ENCODE measurements at regions not wholly inside any gene's neighbourhood (a gene's known extent, or its start where the extent isn't known, plus 50 kb on each side); places are given as distances from the start of the nearest gene placed in this dataset.

GRCh38 chr3:118775021-118775420 is 259.6 kb downstream of the IGSF11 start:
- Histone ChIP-seq H3K27ac (ENCODE audit: low read depth, low read length) (no peak overlapping the region), H3K9me3 (ENCODE audit: control insufficient read depth in 1 of 2, low read length in 2 of 2) (no peaks in the 10 kb centered on the region), H3K27me3 (ENCODE audit: control insufficient read depth in 1 of 2, insufficient read depth in 2 of 2, low read length in 2 of 2) (no peaks in the 10 kb centered on the region), H3K4me3 (ENCODE audit: low read depth in 1 of 2, low read length in 2 of 2) (no peak overlapping the region), H3K4me1 (ENCODE audit: control insufficient read depth in 1 of 2, insufficient read depth in 2 of 2, low read length in 2 of 2) (no peaks in the 10 kb centered on the region), H3K36me3 (ENCODE audit: control insufficient read depth in 1 of 2, insufficient read depth in 2 of 2, low read length in 2 of 2) (no peaks in the 10 kb centered on the region), H3K9ac (ENCODE audit: low read depth in 1 of 2, low read length in 2 of 2) (no peak overlapping the region)

- no peaks in the 10 kb centered on the region for H3K27me3 ChIP-seq (ENCODE audit: control insufficient read depth in 1 of 2, insufficient read depth in 2 of 2, low read length in 2 of 2)
These were observed 256.4 kb downstream of the IGSF11 start for GRCh38 chr3:118778201-118778600.

GRCh38 chr3:118781232-118781631 is 253.4 kb downstream of the IGSF11 start:
- H3K36me3 ChIP-seq (ENCODE audit: control insufficient read depth in 1 of 2, insufficient read depth in 2 of 2, low read length in 2 of 2) = no peaks in the 10 kb centered on the region
- no peaks in the 10 kb centered on the region for H3K4me1 ChIP-seq (ENCODE audit: control insufficient read depth in 1 of 2, insufficient read depth in 2 of 2, low read length in 2 of 2)
- no peaks in the 10 kb centered on the region for H3K9me3 ChIP-seq (ENCODE audit: control insufficient read depth in 1 of 2, low read length in 2 of 2)
- H3K27me3 ChIP-seq (ENCODE audit: control insufficient read depth in 1 of 2, insufficient read depth in 2 of 2, low read length in 2 of 2) = no peaks in the 10 kb centered on the region
- no peak overlapping the region for H3K9ac ChIP-seq (ENCODE audit: low read depth in 1 of 2, low read length in 2 of 2)
- no peak overlapping the region for H3K4me3 ChIP-seq (ENCODE audit: low read depth in 1 of 2, low read length in 2 of 2)
- no peak overlapping the region for H3K27ac ChIP-seq (ENCODE audit: low read depth, low read length)

More at GRCh38 chr3:118778201-118778600, 256.4 kb downstream of the IGSF11 start:
- H3K9me3 ChIP-seq (ENCODE audit: control insufficient read depth in 1 of 2, low read length in 2 of 2) = no peaks in the 10 kb centered on the region
- H3K4me1 ChIP-seq (ENCODE audit: control insufficient read depth in 1 of 2, insufficient read depth in 2 of 2, low read length in 2 of 2) = no peaks in the 10 kb centered on the region
- no peak overlapping the region for H3K9ac ChIP-seq (ENCODE audit: low read depth in 1 of 2, low read length in 2 of 2)
- no peak overlapping the region for H3K27ac ChIP-seq (ENCODE audit: low read depth, low read length)
- H3K36me3 ChIP-seq (ENCODE audit: control insufficient read depth in 1 of 2, insufficient read depth in 2 of 2, low read length in 2 of 2) = no peaks in the 10 kb centered on the region
- no peak overlapping the region for H3K4me3 ChIP-seq (ENCODE audit: low read depth in 1 of 2, low read length in 2 of 2)

GRCh38 chr3:118781839-118782238 is 252.8 kb downstream of the IGSF11 start:
- H3K27me3 ChIP-seq (ENCODE audit: control insufficient read depth in 1 of 2, insufficient read depth in 2 of 2, low read length in 2 of 2) = no peaks in the 10 kb centered on the region
- no peaks in the 10 kb centered on the region for H3K9me3 ChIP-seq (ENCODE audit: control insufficient read depth in 1 of 2, low read length in 2 of 2)
- no peaks in the 10 kb centered on the region for H3K36me3 ChIP-seq (ENCODE audit: control insufficient read depth in 1 of 2, insufficient read depth in 2 of 2, low read length in 2 of 2)
- no peak overlapping the region for H3K9ac ChIP-seq (ENCODE audit: low read depth in 1 of 2, low read length in 2 of 2)
- no peaks in the 10 kb centered on the region for H3K4me1 ChIP-seq (ENCODE audit: control insufficient read depth in 1 of 2, insufficient read depth in 2 of 2, low read length in 2 of 2)
- H3K27ac ChIP-seq (ENCODE audit: low read depth, low read length) = no peak overlapping the region
- H3K4me3 ChIP-seq (ENCODE audit: low read depth in 1 of 2, low read length in 2 of 2) = no peak overlapping the region

- no peaks in the 10 kb centered on the region for H3K36me3 ChIP-seq (ENCODE audit: control insufficient read depth in 1 of 2, insufficient read depth in 2 of 2, low read length in 2 of 2)
- no peaks in the 10 kb centered on the region for H3K9me3 ChIP-seq (ENCODE audit: control insufficient read depth in 1 of 2, low read length in 2 of 2)
- H3K9ac ChIP-seq (ENCODE audit: low read depth in 1 of 2, low read length in 2 of 2) = no peak overlapping the region
- H3K27ac ChIP-seq (ENCODE audit: low read depth, low read length) = no peak overlapping the region
- no peaks in the 10 kb centered on the region for H3K4me1 ChIP-seq (ENCODE audit: control insufficient read depth in 1 of 2, insufficient read depth in 2 of 2, low read length in 2 of 2)
- H3K4me3 ChIP-seq (ENCODE audit: low read depth in 1 of 2, low read length in 2 of 2) = no peak overlapping the region
- no peaks in the 10 kb centered on the region for H3K27me3 ChIP-seq (ENCODE audit: control insufficient read depth in 1 of 2, insufficient read depth in 2 of 2, low read length in 2 of 2)
These were observed 251.9 kb downstream of the IGSF11 start for GRCh38 chr3:118782755-118783202.

GRCh38 chr3:118785415-118785814 is 249.2 kb downstream of the IGSF11 start:
- no peak overlapping the region for H3K9ac ChIP-seq (ENCODE audit: low read depth in 1 of 2, low read length in 2 of 2)
- H3K4me3 ChIP-seq (ENCODE audit: low read depth in 1 of 2, low read length in 2 of 2) = no peak overlapping the region
- H3K4me1 ChIP-seq (ENCODE audit: control insufficient read depth in 1 of 2, insufficient read depth in 2 of 2, low read length in 2 of 2) = no peaks in the 10 kb centered on the region
- no peaks in the 10 kb centered on the region for H3K27me3 ChIP-seq (ENCODE audit: control insufficient read depth in 1 of 2, insufficient read depth in 2 of 2, low read length in 2 of 2)
- H3K27ac ChIP-seq (ENCODE audit: low read depth, low read length) = no peak overlapping the region
- H3K36me3 ChIP-seq (ENCODE audit: control insufficient read depth in 1 of 2, insufficient read depth in 2 of 2, low read length in 2 of 2) = no peaks in the 10 kb centered on the region
- no peaks in the 10 kb centered on the region for H3K9me3 ChIP-seq (ENCODE audit: control insufficient read depth in 1 of 2, low read length in 2 of 2)

- H3K27me3 ChIP-seq (ENCODE audit: control insufficient read depth in 1 of 2, insufficient read depth in 2 of 2, low read length in 2 of 2) = no peaks in the 10 kb centered on the region
- no peaks in the 10 kb centered on the region for H3K9me3 ChIP-seq (ENCODE audit: control insufficient read depth in 1 of 2, low read length in 2 of 2)
- H3K4me1 ChIP-seq (ENCODE audit: control insufficient read depth in 1 of 2, insufficient read depth in 2 of 2, low read length in 2 of 2) = no peaks in the 10 kb centered on the region
- no peak overlapping the region for H3K4me3 ChIP-seq (ENCODE audit: low read depth in 1 of 2, low read length in 2 of 2)
- H3K9ac ChIP-seq (ENCODE audit: low read depth in 1 of 2, low read length in 2 of 2) = no peak overlapping the region
- H3K27ac ChIP-seq (ENCODE audit: low read depth, low read length) = no peak overlapping the region
- H3K36me3 ChIP-seq (ENCODE audit: control insufficient read depth in 1 of 2, insufficient read depth in 2 of 2, low read length in 2 of 2) = no peaks in the 10 kb centered on the region
These were observed 243.4 kb downstream of the IGSF11 start for GRCh38 chr3:118791246-118791645.

- H3K36me3 ChIP-seq (ENCODE audit: control insufficient read depth in 1 of 2, insufficient read depth in 2 of 2, low read length in 2 of 2) = no peaks in the 10 kb centered on the region
- no peak overlapping the region for H3K9ac ChIP-seq (ENCODE audit: low read depth in 1 of 2, low read length in 2 of 2)
- H3K4me1 ChIP-seq (ENCODE audit: control insufficient read depth in 1 of 2, insufficient read depth in 2 of 2, low read length in 2 of 2) = no peaks in the 10 kb centered on the region
- H3K9me3 ChIP-seq (ENCODE audit: control insufficient read depth in 1 of 2, low read length in 2 of 2) = no peaks in the 10 kb centered on the region
- H3K4me3 ChIP-seq (ENCODE audit: low read depth in 1 of 2, low read length in 2 of 2) = no peak overlapping the region
- no peaks in the 10 kb centered on the region for H3K27me3 ChIP-seq (ENCODE audit: control insufficient read depth in 1 of 2, insufficient read depth in 2 of 2, low read length in 2 of 2)
- no peak overlapping the region for H3K27ac ChIP-seq (ENCODE audit: low read depth, low read length)
These were observed 242.5 kb downstream of the IGSF11 start for GRCh38 chr3:118792191-118792590.

GRCh38 chr3:118793176-118793575 is 241.5 kb downstream of the IGSF11 start:
- Histone ChIP-seq H3K4me3 (ENCODE audit: low read depth in 1 of 2, low read length in 2 of 2) (no peak overlapping the region), H3K9ac (ENCODE audit: low read depth in 1 of 2, low read length in 2 of 2) (no peak overlapping the region), H3K27ac (ENCODE audit: low read depth, low read length) (no peak overlapping the region), H3K27me3 (ENCODE audit: control insufficient read depth in 1 of 2, insufficient read depth in 2 of 2, low read length in 2 of 2) (no peaks in the 10 kb centered on the region), H3K36me3 (ENCODE audit: control insufficient read depth in 1 of 2, insufficient read depth in 2 of 2, low read length in 2 of 2) (no peaks in the 10 kb centered on the region), H3K9me3 (ENCODE audit: control insufficient read depth in 1 of 2, low read length in 2 of 2) (no peaks in the 10 kb centered on the region), H3K4me1 (ENCODE audit: control insufficient read depth in 1 of 2, insufficient read depth in 2 of 2, low read length in 2 of 2) (no peaks in the 10 kb centered on the region)

- Histone ChIP-seq H3K27me3 (ENCODE audit: control insufficient read depth in 1 of 2, insufficient read depth in 2 of 2, low read length in 2 of 2) (no peaks in the 10 kb centered on the region), H3K27ac (ENCODE audit: low read depth, low read length) (no peak overlapping the region), H3K36me3 (ENCODE audit: control insufficient read depth in 1 of 2, insufficient read depth in 2 of 2, low read length in 2 of 2) (no peaks in the 10 kb centered on the region), H3K4me3 (ENCODE audit: low read depth in 1 of 2, low read length in 2 of 2) (no peak overlapping the region), H3K9me3 (ENCODE audit: control insufficient read depth in 1 of 2, low read length in 2 of 2) (no peaks in the 10 kb centered on the region), H3K4me1 (ENCODE audit: control insufficient read depth in 1 of 2, insufficient read depth in 2 of 2, low read length in 2 of 2) (no peaks in the 10 kb centered on the region), H3K9ac (ENCODE audit: low read depth in 1 of 2, low read length in 2 of 2) (no peak overlapping the region)
These were observed 235.3 kb downstream of the IGSF11 start for GRCh38 chr3:118799303-118799702.

GRCh38 chr3:118801899-118802298 is 232.7 kb downstream of the IGSF11 start:
- Histone ChIP-seq H3K4me3 (ENCODE audit: low read depth in 1 of 2, low read length in 2 of 2) (no peak overlapping the region), H3K9ac (ENCODE audit: low read depth in 1 of 2, low read length in 2 of 2) (no peak overlapping the region), H3K9me3 (ENCODE audit: control insufficient read depth in 1 of 2, low read length in 2 of 2) (no peaks in the 10 kb centered on the region), H3K4me1 (ENCODE audit: control insufficient read depth in 1 of 2, insufficient read depth in 2 of 2, low read length in 2 of 2) (no peaks in the 10 kb centered on the region), H3K27ac (ENCODE audit: low read depth, low read length) (no peak overlapping the region), H3K27me3 (ENCODE audit: control insufficient read depth in 1 of 2, insufficient read depth in 2 of 2, low read length in 2 of 2) (no peaks in the 10 kb centered on the region), H3K36me3 (ENCODE audit: control insufficient read depth in 1 of 2, insufficient read depth in 2 of 2, low read length in 2 of 2) (no peaks in the 10 kb centered on the region)
